K562 (cell line): ENCODE measurements at regions not wholly inside any gene's neighbourhood (a gene's known extent, or its start where the extent isn't known, plus 50 kb on each side); places are given as distances from the start of the nearest gene placed in this dataset.
A peak's percentile ranks its signal among the peaks of the same experiment; 100 is the strongest.

Source experiments
- ARID1B ChIP-seq: fragments of 450-650 bp; IDR thresholded peaks from 2 replicates; pipeline ENCODE4 v1.6.1; 2016; ENCODE audit warnings: antibody characterized with exemption, mild to moderate bottlenecking, inconsistent platforms
- CEBPZ ChIP-seq: fragments of 150-350 bp; IDR thresholded peaks from 2 replicates; pipeline ENCODE4 v1.6.1; 2014; ENCODE audit warnings: low read depth, mild to moderate bottlenecking, low read length, borderline replicate concordance
- CTCFL ChIP-seq: IDR thresholded peaks from 2 replicates; pipeline ENCODE4 v1.6.1; 2011; ENCODE audit warnings: borderline replicate concordance, low read depth, mild to moderate bottlenecking, moderate library complexity, low read length; ENCODE audit not compliant: insufficient read depth, poor library complexity, severe bottlenecking
- DPF2 ChIP-seq: fragments of 450-650 bp; IDR thresholded peaks from 2 replicates; pipeline ENCODE4 v1.6.1; 2016
- E2F3 ChIP-seq: fragments of 250-450 bp; sonication (Bioruptor Pico); IDR thresholded peaks from 2 replicates; pipeline ENCODE4 v1.4.0; 2020; ENCODE audit warnings: mild to moderate bottlenecking
- ETV1 ChIP-seq: fragments of 450-650 bp; conservative IDR thresholded peaks from 2 replicates; pipeline ENCODE4 v1.6.1; 2016; ENCODE audit warnings: missing genetic modification characterization, control low read depth, low read depth, missing compliant biosample characterization
- GABPA ChIP-seq: fragments of 200-800 bp; sonication (Bioruptor generic); conservative IDR thresholded peaks from 2 replicates; pipeline ENCODE4 v1.6.1; 2016; ENCODE audit warnings: low read depth, missing genetic modification characterization, missing compliant biosample characterization
- JUN ChIP-seq, 2 experiments: sonication (generic) in 1 of 2; formaldehyde crosslinking in 1 of 2; IDR thresholded peaks; 2 replicates each; pipeline versions ENCODE4 v1.6.1 to v1.8.0; 2012 to 2022; ENCODE audit warnings: borderline replicate concordance in 2 of 2, mild to moderate bottlenecking in 2 of 2, improper control_type of control experiment in 1 of 2, low read depth in 1 of 2, low read length in 1 of 2, missing genetic modification reagents in 1 of 2
- MECOM ChIP-seq: fragments of 250-450 bp; sonication (Bioruptor Pico); IDR thresholded peaks from 2 replicates; pipeline ENCODE4 v1.8.0; 2022; ENCODE audit warnings: inconsistent platforms
- NCOA4 ChIP-seq: fragments of 450-650 bp; IDR thresholded peaks from 2 replicates; pipeline ENCODE4 v1.6.1; 2018; ENCODE audit warnings: mild to moderate bottlenecking; ENCODE audit not compliant: partially characterized antibody
- NELFE ChIP-seq: IDR thresholded peaks from 2 replicates; pipeline ENCODE4 v1.6.1; 2011; ENCODE audit warnings: mild to moderate bottlenecking; ENCODE audit not compliant: insufficient read depth, insufficient read length
- POLR2A ChIP-seq: fragments of 450-650 bp; conservative IDR thresholded peaks from 2 replicates; pipeline ENCODE4 v1.6.1; 2016
- RAD51 ChIP-seq: fragments of 450-650 bp; IDR thresholded peaks from 2 replicates; pipeline ENCODE4 v1.7.1; 2016; ENCODE audit warnings: low read depth, mild to moderate bottlenecking, borderline replicate concordance
- STAT5B ChIP-seq: fragments of 250-450 bp; sonication (Bioruptor Pico); IDR thresholded peaks from 2 replicates; pipeline ENCODE4 v1.8.0; 2021; ENCODE audit warnings: mild to moderate bottlenecking, inconsistent platforms
- ZNF124 ChIP-seq: sonication (generic); formaldehyde crosslinking; IDR thresholded peaks from 2 replicates; pipeline ENCODE4 v1.8.1; 2022; ENCODE audit warnings: missing genetic modification reagents

- no peak for TF ChIP-seq CEBPZ
- TF ChIP-seq NCOA4: no peak
- TF ChIP-seq CTCFL: no peak
- TF ChIP-seq POLR2A: peak; percentile 53; the same call in 1 of the 2 replicates
- TF ChIP-seq RAD51: no peak
- TF ChIP-seq NELFE: no peak
- TF ChIP-seq ZNF124: no peak
- no peak for TF ChIP-seq GABPA (tag)
- TF ChIP-seq MECOM (CRISPR knock-in tag): no peak; the same call in 1 of the 2 replicates
- peak; percentile 54; the same call in 1 of the 2 replicates for TF ChIP-seq JUN (IDR thresholded peaks at IDR 0.05; ENCODE audit: borderline replicate concordance, low read depth, low read length)
- no peak for TF ChIP-seq JUN (CRISPR knock-in tag; IDR thresholded peaks at IDR 0.05; ENCODE audit: borderline replicate concordance)
- peak; percentile 95 for TF ChIP-seq DPF2
- TF ChIP-seq ARID1B: peak; percentile 96
- peak; percentile 93 for TF ChIP-seq ETV1 (tag)
- TF ChIP-seq STAT5B (CRISPR knock-in tag): no peak
- no peak for TF ChIP-seq E2F3 (CRISPR knock-in tag)
Observed at GRCh38 chr12:116385486-116386217, 108.2 kb upstream of the MED13L start (continued).
